H1 (cell line): ENCODE measurements at regions not wholly inside any gene's neighbourhood (a gene's known extent, or its start where the extent isn't known, plus 50 kb on each side); places are given as distances from the start of the nearest gene placed in this dataset.

Source experiments
- EGR1 ChIP-seq: IDR thresholded peaks from 2 replicates; pipeline ENCODE4 v1.6.1; 2011; ENCODE audit warnings: low read depth, low read length, borderline replicate concordance
- KDM4A ChIP-seq: IDR thresholded peaks from one replicate; pipeline ENCODE4 v1.7.1; 2012; ENCODE audit warnings: low read depth, mild to moderate bottlenecking, moderate library complexity, low read length, inconsistent platforms; ENCODE audit not compliant: severe bottlenecking

GRCh38 chr17:22304667-22305303 is 612.5 kb downstream of the KCNJ18 start (continued):
- TF ChIP-seq EGR1, result no peak
- TF ChIP-seq KDM4A, result no peak
- TF ChIP-seq, all 59 proteins: peak for 0
